ENCODE measurements at regions not wholly inside any gene's neighbourhood (a gene's known extent, or its start where the extent isn't known, plus 50 kb on each side); places are given as distances from the start of the nearest gene placed in this dataset.
"Not testable (repeated sequence)": the region's sequence is repeated elsewhere in the genome, so short reads cannot be mapped to it uniquely, and the experiment has no call there.

DNA sequence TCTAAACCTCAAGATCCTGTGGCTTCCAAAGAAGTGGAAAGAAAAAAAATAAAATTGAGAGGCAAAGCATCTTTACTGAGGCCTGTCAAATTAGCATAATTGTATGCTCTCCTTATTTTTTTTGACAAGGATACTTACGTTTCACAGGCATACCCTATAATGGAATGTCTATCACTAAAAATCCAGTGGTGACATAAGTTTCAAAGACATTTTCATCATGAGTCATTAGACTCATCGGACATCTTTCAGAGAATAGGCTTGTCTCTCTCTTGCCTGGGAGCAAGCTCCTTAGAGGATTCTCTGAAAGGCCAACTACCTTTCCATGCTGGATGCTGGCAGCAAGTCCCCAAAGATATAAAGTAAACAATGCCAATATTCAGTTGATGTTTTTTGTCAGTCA, 380.7 kb upstream of the STEAP1 start:
- no peak for FAIRE-seq

DNA sequence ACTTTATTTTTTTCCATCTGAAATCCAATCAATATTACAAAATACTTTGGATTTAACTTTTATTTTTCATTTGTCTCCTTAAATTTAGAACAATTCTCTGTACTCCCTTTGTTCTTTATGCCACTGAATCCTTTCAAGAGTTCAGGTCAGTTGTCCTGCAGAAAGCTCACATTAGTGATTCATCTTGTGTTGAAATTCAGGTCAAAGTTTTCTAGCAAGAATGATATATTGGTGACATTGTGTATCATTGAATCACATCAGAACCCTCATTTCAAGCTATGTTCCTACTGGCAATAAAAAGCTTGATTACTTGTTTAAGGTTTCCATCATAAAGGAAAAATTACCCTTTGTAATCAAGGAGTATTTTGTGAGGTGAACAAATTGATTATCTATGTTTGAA, 378.8 kb upstream of the STEAP1 start:
- no peak for FAIRE-seq

DNA sequence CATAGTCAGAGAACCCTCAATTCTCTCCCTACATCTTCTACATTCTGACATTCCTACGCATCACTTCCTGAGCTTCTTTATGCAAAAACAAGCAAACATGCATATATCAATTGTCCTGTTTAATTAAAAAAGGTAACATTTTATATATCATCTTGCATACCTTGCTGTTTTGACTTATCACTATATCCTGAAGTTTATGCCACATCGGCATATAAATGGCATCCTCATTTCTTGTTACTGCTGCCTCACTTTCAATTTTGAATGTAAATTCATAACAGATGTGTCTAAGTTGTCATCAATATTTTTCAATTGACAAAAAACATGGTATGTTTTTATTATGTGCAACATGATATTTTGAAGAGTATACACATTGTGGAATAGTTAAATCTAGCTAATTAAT, 377.3 kb upstream of the STEAP1 start:
- FAIRE-seq: no peak

DNA sequence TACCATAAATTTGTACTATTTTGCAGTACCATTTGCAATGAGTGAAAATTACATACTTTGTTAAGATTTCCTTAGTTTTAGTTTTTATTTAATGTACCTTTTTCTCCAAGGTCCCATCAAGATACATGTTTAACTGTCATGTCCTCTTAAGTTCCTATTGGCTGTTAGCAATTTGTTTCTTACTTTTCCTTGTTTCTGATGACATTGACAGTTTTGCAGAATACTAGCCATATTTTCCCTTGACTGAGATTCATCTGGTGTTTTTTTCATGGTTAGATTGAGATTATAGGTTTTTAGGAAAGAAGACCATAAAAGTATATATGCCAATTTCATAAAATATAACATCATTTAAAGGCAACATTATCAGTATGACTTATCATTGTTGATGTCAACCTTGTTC, 376.8 kb upstream of the STEAP1 start:
- no peak for FAIRE-seq

DNA sequence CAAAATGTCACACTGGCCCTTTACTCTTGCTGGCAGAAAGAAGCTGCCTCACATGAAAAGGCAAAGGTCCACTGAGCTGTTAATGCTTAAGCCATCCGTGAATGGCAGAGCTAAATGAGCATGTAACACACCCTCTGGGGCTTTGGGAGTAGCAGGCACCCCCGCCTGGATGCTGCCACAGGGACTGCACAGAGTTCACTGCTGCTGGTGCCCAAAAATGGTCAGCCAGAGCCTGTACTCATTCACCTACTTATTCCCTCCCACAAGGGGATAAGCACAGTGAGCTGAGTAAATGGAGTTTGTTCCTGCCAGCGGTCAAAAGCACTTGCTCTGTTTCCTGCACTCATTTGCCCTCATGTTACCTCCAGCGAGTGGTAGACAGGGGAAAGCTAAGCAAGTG, 374.0 kb upstream of the STEAP1 start:
- FAIRE-seq: no peak

DNA sequence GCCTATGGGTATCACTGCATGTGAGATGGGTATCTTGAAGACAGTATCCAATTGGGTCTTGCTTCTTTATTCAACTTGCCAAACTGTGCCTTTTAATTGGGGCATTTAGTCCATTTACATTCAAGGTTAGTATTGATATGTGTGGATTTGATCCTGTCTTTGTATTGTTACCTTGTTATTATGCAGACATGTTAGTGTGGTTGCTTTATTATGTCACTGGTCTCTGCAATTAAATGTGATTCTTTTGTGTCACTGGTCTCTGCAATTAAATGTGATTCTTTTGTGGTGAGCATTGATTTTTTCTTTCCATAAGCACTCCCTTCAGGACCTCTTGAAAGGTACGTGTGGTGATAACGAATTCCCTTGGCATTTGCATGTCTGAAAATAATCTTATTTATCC, 357.8 kb upstream of the STEAP1 start:
- FAIRE-seq: no peak

DNA sequence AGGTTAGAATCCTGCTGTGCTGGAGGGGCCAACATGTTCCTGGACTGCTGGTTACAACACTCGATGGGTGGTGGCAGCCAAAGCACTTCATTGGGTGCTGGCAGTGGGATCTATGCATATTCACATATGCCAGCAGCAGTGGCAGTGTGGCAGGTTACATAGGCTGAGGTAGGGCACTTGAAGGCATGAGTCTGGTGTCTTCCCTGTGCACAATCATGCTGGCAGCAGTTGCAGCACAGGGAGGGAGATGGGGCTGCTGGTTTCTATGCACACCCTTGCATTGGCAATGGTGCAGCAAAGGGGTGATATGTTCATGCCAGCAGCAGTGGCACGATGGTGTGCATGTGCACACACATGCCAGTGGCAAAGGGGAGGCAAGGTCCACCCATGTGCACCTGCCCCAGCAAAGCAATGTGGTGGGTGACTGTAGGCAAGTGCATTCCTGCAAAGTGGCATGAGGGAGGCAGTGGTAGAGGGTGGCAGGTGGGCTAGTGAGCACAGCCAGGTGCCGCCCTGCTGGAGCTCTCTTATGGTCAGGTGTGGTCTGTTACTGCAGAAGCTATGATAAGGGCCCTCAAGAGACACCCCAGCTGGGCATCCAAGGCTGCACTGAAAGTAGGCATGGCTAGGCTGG, 356.2 kb upstream of the STEAP1 start:
- FAIRE-seq: no peak

DNA sequence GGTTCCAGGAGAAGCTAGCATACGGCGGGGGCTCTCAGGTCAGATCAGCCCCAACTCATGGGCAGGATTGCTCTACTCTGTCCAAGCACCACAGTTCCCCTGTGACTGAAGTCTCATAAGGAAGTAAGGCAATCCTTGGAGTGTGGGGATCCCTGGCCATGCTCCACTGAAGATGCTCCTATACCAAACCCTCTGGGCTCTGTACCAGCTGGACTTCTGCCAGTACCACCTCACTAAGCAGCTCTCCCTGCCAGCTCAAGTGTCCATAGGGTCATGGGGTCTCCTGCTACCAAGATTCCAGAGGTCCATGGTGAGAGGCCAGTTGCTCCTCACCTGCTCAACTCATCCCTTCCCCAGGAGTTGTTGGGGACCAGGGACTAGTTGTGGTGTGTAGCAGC, 355.7 kb upstream of the STEAP1 start:
- FAIRE-seq: no peak

DNA sequence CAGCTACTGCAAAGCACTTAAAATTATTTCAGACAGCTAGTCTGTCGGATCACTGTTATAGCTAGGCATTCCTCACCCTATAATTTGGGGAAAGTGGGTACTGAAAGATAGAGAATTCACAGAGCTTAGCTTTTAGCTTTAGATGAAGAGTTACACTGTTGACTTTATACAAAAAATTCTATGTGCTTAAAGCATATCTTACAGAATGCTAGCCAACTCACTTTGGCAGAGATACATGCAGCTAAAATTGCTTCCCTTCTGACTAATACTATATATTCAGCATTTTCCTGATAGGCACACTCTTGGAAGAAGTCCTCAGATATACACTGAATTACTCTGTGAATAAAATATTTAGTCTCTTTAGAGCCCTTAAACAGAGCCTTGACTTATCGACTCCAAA, 353.5 kb upstream of the STEAP1 start:
- FAIRE-seq: no peak

DNA sequence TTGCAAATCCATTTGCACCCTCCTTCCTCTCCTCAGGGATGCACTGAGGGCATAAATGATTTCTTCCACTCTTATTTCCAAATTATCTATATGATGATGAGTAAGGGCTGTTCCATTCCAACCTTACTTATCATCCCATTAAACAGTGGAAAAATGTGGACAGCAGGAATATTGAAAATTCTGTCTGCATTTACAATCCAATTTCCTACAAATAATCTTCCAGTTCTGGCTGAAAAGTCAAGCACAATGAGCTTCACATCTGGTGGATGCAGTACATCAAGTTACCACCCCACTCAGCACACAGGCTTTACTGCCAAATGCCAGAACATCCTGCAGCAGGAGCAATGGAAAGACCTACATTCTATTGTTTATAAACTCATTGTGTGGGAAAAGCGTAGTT, 345.0 kb upstream of the STEAP1 start:
- FAIRE-seq: no peak

DNA sequence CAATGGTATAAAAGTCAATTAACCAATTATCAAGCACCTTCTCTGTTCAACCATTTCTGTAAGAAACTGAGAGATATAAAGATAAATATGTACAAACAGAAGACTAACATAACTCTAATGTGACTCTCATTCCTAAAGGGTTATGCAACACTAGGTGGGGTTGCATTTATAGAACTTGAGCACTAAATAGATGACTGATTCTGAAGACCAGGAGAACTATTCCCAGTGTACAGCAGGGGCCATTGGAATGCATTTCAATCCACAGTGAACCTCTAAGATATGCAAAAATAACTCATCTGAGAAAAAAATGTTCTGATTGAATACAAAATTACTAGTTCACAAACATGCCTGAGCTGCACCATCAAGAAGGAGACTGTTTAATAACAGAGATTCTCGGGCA, 341.2 kb upstream of the STEAP1 start:
- no peak for FAIRE-seq

DNA sequence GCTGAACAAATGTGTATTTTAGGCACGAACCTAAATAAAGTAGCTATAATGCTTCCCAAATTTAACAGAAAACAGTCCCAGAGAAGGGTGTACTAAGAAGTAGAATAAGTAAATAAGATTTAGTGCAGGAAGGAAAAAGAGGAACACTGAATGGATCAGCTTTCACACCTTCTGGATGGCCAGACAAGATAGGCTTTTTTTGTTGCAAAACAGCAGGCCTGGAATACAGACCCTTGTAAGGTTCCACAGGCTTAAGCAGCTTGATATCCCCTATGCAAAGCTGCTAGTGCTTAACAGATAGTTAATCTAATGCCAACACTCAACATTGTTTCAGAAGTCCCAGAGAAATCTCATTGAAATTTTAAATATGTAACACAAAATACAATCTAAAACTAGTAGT, 328.1 kb upstream of the STEAP1 start:
- no peak for FAIRE-seq

DNA sequence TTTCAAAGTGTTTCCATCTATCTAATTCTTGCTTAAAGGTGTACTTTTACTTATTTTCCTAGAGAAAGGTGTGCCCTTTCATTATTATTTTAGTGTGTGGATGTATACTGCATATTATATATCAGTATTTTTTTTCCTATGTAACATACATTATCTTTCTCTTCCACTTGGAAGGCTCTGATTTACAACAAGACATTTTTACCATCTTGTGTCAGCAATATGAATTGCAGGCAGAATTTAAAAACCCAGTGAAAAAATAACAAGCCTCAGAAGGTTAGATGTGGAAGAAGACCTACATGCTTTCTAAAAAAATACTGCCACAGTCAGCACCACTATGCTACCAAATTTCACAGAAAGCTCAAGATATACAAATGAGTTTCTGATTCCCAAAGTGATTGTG, 327.7 kb upstream of the STEAP1 start:
- FAIRE-seq: peak; percentile 11

DNA sequence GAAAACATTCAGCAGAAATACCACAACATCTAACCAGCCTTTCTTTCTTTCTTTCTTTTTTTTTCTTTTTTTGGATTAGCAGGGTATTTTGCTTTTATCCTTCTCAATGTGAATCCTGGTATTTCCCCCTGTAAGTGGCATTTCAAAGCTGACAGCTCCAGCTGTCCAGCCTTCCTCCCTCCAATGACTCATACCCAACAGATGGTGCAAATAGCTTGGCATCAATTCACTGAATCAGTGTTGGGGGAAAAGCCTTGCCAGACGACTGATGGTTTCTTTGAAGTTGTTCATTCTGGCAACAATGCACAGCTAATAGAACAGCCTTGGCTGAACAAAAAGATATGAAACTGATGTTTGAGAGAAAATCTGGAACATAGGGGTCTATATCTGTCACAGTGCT, 316.8 kb upstream of the STEAP1 start:
- FAIRE-seq: no peak

DNA sequence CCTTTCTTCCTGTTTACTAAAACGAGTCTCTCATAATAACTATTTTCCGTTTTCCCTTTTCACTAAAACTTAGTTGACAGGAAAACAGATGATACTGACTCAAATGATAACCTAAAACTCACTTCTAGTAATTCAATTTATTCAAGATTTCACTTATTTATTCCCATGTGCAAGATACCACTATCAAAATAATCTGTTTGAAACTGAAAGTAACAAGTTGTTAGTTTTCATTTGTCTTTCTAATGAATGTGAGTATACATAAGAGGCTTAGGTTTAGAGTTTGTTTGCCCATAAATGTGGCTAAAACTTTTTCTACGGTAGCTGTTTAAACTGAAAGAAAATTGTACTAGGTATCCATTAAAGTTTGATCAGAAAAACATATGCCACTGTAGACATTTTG, 314.9 kb upstream of the STEAP1 start:
- no peak for FAIRE-seq

DNA sequence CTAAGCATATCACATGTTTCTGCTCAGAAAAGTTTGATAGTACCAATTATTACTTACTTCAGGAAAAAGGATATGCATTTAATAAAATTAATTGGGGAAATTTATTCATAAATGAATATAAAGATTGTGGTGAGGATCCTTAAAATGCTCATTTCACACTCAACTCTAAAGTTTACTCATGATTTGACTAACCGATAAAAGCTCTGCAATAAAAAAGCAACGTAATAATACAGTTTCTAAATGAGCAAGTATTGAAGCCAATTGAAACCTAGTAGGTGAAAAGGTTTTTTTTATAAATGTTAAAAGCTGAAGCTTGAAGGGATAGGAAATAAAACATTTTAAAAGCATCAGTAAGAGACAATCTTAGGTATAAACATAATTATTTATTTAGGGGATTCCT, 308.3 kb upstream of the STEAP1 start:
- no peak for FAIRE-seq

DNA sequence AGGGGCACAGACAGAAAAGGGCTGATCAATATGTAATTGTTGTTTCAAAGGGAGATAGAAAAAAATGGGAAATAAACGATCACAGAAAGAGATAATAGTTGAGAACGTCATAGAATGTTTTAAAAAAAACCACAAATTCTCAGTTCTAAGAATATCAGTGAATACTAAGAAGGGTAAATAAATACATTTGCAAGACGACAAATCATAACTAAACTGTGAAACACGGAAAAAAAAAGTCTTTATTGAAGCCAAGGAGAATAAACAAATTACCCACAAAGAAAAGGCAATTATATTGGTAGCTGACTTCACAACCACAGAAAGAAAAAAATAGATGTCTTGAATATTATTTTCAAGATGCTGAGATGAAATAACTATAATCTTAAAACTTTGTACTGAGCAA, 305.2 kb upstream of the STEAP1 start:
- no peak for FAIRE-seq

DNA sequence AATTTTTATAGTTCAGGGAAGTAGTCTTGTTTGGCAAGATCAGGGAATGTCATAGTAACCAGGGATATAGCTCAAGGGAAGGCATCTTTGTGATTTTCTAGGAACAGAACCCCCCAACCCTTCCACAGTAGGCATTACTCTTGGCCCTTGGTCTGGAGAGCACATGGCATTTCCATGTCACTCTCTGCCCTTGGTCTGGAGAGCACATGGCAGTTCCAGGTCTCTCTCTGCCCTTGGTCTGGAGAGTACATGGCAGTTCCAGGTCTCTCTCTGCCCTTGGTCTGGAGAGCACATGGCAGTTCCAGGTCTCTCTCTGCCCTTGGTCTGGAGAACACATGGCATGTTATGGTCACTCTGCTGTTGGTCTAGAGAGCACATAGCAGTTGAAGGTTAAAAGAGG, 297.2 kb upstream of the STEAP1 start:
- not testable (repeated sequence) for FAIRE-seq

DNA sequence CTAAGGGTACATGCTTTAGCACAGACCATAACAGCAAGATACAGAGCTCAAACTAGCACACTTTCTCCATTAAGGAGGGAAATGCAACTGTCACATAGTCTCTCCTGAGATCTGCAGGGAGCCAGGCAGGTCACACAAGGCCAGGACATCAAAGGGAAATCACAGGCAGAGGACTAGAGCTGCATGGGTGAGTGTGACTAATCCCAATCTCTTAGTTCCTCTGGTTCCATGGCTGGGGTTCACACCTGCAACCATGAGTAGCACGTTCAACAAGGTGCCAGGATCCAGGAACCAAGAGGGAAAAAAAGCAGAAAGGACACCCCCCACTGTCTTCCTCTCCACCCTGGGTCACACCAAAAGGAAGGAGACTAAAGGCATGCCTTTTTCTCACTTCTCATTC, 296.5 kb upstream of the STEAP1 start:
- FAIRE-seq: no peak

DNA sequence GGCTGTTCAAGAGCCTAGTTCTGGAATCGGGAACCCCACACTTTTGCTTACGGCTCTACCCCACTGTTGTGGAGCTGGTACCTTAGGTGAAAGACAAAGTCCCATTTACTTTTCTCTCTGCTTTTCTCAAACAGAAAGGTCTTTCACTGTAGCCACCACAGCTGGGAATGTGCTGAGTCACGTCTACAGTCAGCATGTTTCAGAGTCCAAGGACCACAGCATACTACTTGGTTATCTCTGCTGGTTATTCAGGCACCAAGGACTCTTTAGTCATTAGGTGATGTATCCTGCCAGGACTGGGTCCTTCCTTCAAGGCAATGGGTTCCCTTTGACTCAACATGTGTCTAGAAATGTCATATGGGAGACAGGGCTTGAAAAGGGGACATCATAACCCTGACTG, 266.8 kb upstream of the STEAP1 start:
- FAIRE-seq: no peak

DNA sequence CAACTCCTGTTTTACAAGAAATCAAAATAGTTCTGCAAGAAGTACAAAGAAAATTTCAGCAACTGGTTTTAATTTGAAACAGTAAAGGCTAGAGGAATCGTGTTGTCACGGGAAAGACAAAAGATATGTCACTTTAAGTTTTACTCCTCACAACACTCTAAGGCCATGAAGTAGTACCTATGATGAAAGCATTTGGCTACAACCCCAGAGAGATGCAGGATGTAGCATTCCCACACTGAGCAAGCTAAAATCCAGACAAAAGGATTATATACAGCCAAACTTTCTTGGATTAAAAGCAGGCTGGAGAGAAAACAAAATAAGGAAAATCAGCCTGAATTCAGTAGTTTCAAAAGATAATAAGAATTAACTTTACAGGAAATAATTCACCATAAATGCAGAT, 245.5 kb upstream of the STEAP1 start:
- no peak for FAIRE-seq

DNA sequence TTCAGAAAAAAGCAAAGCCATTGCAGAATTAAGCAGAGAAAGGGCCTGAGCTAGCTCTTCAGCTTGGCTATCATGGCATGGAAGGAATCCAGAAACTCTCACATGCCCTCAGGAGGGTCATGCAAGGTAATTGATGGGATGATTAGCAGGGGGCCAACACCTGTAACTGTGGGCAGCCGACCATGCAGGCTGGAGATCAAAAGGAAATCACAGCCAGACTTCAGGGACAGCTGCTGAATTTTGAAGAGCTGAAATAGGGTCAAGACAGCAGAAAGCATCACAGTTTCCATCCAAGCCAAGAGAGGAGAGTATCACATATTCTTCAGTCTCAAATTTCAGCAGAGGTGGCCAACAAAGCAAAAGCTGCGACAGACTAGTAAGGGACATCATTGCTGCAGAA, 239.6 kb upstream of the STEAP1 start:
- no peak for FAIRE-seq

DNA sequence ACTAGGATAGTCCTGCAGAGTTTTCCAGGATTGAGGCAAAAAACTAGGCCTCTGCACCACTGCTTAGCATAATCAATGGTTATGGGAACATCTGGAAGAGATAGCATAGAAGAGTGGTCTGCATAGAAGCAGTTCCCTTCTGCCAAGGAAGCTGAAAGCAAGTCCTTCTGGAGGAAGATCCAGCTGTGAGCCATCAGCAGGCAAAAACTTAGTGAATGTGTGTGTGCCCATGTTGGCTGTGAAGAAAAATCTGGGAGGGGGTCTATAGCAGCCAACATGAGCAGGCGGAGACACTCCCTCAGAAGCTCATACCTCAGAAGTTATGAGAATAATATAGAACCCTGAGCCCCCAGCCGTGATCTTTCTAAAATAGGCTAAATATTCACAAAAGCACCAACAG, 228.1 kb upstream of the STEAP1 start:
- no peak for FAIRE-seq

DNA sequence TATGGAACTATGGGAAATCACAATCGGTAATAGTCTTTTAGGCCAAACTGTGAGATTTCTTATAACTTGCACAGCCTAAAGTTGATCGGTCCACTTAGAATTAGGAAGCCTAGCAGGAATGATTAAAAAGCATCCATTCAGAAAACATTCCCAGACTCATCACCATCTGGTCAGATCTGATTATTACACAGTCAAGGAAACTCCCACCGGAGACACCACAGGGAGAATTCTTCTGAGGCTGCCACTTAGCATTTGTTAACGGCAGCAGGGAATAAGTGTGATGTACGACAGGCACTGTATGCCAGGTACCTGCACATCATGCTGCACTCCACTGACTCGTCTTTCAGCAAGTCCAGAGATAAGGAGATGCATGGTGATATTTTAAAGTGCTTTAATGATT, 227.6 kb upstream of the STEAP1 start:
- FAIRE-seq: no peak

DNA sequence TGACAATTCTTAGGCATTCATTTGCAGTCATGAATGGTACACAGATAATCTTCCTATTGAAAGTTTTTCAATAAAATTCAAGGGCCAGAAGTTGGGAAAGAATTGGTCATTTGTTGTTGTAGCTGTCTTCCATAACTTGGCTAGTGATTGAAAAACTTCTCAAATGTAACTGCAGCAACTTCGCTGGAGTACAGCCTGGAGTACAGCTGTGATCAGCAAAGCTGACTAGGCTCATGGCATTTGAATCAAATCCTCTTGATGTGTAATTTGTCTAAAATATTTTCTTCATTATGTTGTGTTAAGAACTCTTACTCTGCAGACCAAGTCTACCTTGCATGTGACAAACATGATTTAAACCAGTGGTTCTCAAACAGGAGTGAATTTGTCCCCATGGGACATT, 226.5 kb upstream of the STEAP1 start:
- FAIRE-seq: no peak

DNA sequence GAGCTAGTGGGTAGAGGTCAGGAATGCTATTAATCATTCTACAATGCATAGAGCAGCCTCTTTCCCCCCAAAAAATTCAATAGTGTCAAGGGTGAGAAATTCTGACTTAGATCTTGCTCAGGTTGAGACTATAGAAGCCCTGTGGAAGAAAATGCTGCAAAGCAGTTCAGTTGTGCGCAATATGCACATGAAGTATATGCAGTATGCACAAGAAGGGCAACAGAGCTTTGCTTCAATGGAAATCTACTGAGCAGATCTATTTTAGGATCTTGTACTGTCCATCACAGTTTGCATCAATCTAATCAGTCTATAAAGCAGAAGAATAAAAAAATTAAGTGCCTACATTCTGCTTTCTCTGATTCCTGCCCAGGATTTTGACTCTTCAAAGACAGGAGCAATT, 225.8 kb upstream of the STEAP1 start:
- no peak for FAIRE-seq
